ENCODE measurements at regions not wholly inside any gene's neighbourhood (a gene's known extent, or its start where the extent isn't known, plus 50 kb on each side); places are given as distances from the start of the nearest gene placed in this dataset.

DNA sequence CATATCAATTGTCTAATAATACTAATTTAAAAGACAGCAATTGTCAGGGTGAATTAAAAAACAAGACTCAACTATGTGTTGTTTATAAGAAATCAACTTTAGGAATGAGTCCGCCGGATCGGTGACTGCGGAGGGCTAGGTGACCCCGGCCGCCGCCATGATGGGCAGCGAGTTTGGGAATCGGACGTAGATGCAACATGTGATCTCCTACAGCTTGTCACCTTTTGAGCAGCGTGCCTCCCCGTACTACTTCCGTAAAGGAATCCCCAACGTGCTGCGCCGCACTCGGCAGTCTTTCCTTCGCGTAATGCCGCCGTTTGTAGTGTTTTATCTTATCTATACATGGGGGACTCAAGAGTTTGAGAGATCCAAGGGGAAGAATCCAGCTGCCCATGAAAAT is 742.5 kb upstream of the PABPC4L start:
- no peak overlapping the region for H3K9ac ChIP-seq (ENCODE audit: low read length)
- no TSS peak for BruUV-seq (replicated peaks)
- no peaks in the 10 kb centered on the region for H4K20me1 ChIP-seq (ENCODE audit: low read length)
- intact Hi-C loops (cut with micrococcal nuclease) = no loop called here
- POLR2A ChIA-PET (ENCODE audit: unreplicated experiment) = no interaction called here
- no peak overlapping the region for H3K4me3 ChIP-seq (ENCODE audit: low read length)
- ATAC-seq = no peak
- no peaks in the 10 kb centered on the region for H3K9me2 ChIP-seq (replicated peaks; ENCODE audit: low read length)
- no peaks in the 10 kb centered on the region for H3F3A ChIP-seq (ENCODE audit: low read length, unreplicated experiment)
- no peaks in the 10 kb centered on the region for H3K36me3 ChIP-seq (ENCODE audit: low read depth, low read length)
- no peak for DNase-seq
- no peaks in the 10 kb centered on the region for H3K4me1 ChIP-seq (ENCODE audit: insufficient read depth, low read length)
- no peaks in the 10 kb centered on the region for H3K9me3 ChIP-seq (ENCODE audit: low read length)
- no peak overlapping the region for H3K4me2 ChIP-seq (ENCODE audit: low read length)
- TF ChIP-seq EZH2phosphoT487 (IDR thresholded peaks at IDR 0.05; ENCODE audit: borderline replicate concordance, low read length) (no peak), EZH2 (IDR thresholded peaks at IDR 0.05; ENCODE audit: low read length, unreplicated experiment) (no peak)
- TF ChIP-seq, protein P1, sequence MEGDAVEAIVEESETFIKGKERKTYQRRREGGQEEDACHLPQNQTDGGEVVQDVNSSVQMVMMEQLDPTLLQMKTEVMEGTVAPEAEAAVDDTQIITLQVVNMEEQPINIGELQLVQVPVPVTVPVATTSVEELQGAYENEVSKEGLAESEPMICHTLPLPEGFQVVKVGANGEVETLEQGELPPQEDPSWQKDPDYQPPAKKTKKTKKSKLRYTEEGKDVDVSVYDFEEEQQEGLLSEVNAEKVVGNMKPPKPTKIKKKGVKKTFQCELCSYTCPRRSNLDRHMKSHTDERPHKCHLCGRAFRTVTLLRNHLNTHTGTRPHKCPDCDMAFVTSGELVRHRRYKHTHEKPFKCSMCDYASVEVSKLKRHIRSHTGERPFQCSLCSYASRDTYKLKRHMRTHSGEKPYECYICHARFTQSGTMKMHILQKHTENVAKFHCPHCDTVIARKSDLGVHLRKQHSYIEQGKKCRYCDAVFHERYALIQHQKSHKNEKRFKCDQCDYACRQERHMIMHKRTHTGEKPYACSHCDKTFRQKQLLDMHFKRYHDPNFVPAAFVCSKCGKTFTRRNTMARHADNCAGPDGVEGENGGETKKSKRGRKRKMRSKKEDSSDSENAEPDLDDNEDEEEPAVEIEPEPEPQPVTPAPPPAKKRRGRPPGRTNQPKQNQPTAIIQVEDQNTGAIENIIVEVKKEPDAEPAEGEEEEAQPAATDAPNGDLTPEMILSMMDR (conservative IDR thresholded peaks at IDR 0.05; ENCODE audit: low read depth, low read length) = no peak
- H3K27me3 ChIP-seq (ENCODE audit: low read length) = no peaks in the 10 kb centered on the region
- H2AFZ ChIP-seq (ENCODE audit: low read length) = no peak overlapping the region
- H3K27ac ChIP-seq (ENCODE audit: low read length) = no peak overlapping the region
- CTCF ChIA-PET = no interaction called here
- no peaks in the 10 kb centered on the region for H3K79me2 ChIP-seq (ENCODE audit: low read length)

DNA sequence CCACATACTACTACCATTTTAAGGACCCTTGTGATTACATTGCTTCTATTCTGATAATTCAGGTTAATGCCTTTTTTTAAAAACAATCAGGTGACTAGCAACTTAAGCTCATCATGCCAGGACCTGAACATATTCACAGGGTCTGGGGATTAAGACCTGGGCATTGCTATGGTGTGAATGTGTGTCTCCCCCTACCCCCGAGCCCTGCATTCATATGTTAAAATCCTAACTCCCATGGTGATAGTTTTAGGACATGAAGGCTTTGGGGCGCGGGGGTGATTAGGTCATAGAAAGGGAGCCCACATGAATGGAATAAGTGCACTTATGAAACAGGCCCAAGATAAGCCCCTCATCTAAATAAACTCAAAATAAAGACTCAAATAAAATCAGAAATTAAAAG is 734.4 kb upstream of the PABPC4L start:
- Histone ChIP-seq H2AFZ (ENCODE audit: low read length) (no peak overlapping the region), H3K4me1 (ENCODE audit: insufficient read depth, low read length) (no peaks in the 10 kb centered on the region), H3K36me3 (ENCODE audit: low read depth, low read length) (no peaks in the 10 kb centered on the region), H3K4me3 (ENCODE audit: low read length) (no peak overlapping the region), H3K4me2 (ENCODE audit: low read length) (no peak overlapping the region), H3K9me3 (ENCODE audit: low read length) (no peaks in the 10 kb centered on the region), H3K79me2 (ENCODE audit: low read length) (no peaks in the 10 kb centered on the region), H3F3A (ENCODE audit: low read length, unreplicated experiment) (no peaks in the 10 kb centered on the region), H3K9me2 (replicated peaks; ENCODE audit: low read length) (no peaks in the 10 kb centered on the region), H3K9ac (ENCODE audit: low read length) (no peak overlapping the region), H3K27me3 (ENCODE audit: low read length) (no peaks in the 10 kb centered on the region), H3K27ac (ENCODE audit: low read length) (no peak overlapping the region), H4K20me1 (ENCODE audit: low read length) (no peaks in the 10 kb centered on the region)
- ChIA-PET CTCF (no interaction called here), POLR2A (ENCODE audit: unreplicated experiment) (no interaction called here)
- intact Hi-C loops (cut with micrococcal nuclease) = no loop called here
- BruUV-seq (replicated peaks) = no TSS peak
- ATAC-seq (no peak), DNase-seq (no peak)
- no peak for TF ChIP-seq EZH2phosphoT487 (IDR thresholded peaks at IDR 0.05; ENCODE audit: borderline replicate concordance, low read length)
- TF ChIP-seq, protein P1 (conservative IDR thresholded peaks at IDR 0.05; ENCODE audit: low read depth, low read length) = no peak
- no peak for TF ChIP-seq EZH2 (IDR thresholded peaks at IDR 0.05; ENCODE audit: low read length, unreplicated experiment)

DNA sequence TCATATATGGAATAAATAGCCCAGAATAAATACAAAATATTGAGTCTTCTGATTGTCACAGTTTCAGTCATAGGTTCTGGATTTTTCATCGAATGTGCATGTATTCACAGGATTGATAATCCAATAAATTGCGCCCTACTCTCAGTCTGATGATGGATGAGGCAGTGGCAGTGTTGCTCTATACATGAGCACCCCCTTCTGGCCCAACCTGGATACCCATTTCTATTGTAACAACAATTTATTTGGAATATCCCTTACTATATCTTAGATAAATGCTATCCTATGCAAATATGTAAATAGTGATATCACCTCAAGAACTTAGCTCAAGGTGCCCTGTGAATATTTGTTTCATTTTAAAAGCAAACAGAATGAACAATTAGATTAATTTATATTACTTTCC is 733.7 kb upstream of the PABPC4L start:
- H3K4me3 ChIP-seq (ENCODE audit: low read length) = no peak overlapping the region
- no peaks in the 10 kb centered on the region for H3F3A ChIP-seq (ENCODE audit: low read length, unreplicated experiment)
- H3K9me3 ChIP-seq (ENCODE audit: low read length) = no peaks in the 10 kb centered on the region
- H3K9ac ChIP-seq (ENCODE audit: low read length) = no peak overlapping the region
- no peak overlapping the region for H3K4me2 ChIP-seq (ENCODE audit: low read length)
- H2AFZ ChIP-seq (ENCODE audit: low read length) = no peak overlapping the region
- DNase-seq = peak; percentile 18
- ATAC-seq = no peak
- H3K4me1 ChIP-seq (ENCODE audit: insufficient read depth, low read length) = no peaks in the 10 kb centered on the region
- POLR2A ChIA-PET (ENCODE audit: unreplicated experiment) = no interaction called here
- CTCF ChIA-PET = no interaction called here
- intact Hi-C loops (cut with micrococcal nuclease) = no loop called here
- H3K36me3 ChIP-seq (ENCODE audit: low read depth, low read length) = no peaks in the 10 kb centered on the region
- no peaks in the 10 kb centered on the region for H3K79me2 ChIP-seq (ENCODE audit: low read length)
- TF ChIP-seq, protein P1 (conservative IDR thresholded peaks at IDR 0.05; ENCODE audit: low read depth, low read length) = peak; percentile 53
- no peak for TF ChIP-seq EZH2 (IDR thresholded peaks at IDR 0.05; ENCODE audit: low read length, unreplicated experiment)
- no peak for TF ChIP-seq EZH2phosphoT487 (IDR thresholded peaks at IDR 0.05; ENCODE audit: borderline replicate concordance, low read length)
- no peaks in the 10 kb centered on the region for H4K20me1 ChIP-seq (ENCODE audit: low read length)
- H3K27me3 ChIP-seq (ENCODE audit: low read length) = no peaks in the 10 kb centered on the region
- no TSS peak for BruUV-seq (replicated peaks)
- no peak overlapping the region for H3K27ac ChIP-seq (ENCODE audit: low read length)
- no peaks in the 10 kb centered on the region for H3K9me2 ChIP-seq (replicated peaks; ENCODE audit: low read length)

All from PC-3 (cell line).